A549 (cell line): ENCODE measurements at regions not wholly inside any gene's neighbourhood (a gene's known extent, or its start where the extent isn't known, plus 50 kb on each side); places are given as distances from the start of the nearest gene placed in this dataset.

ENCODE experiments used
- ATAC-seq, 2 experiments: fragments of 200-7000 bp in 1 of 2; fragments of >200 bp in 1 of 2; cut with Nextera tagmentation in 1 of 2; cut with Tn5 transposase in 1 of 2; 3 replicates each; pipeline versions ENCODE4 v1.8.0 to v1.9.1; 2018 to 2020; ENCODE audit warnings: mild to moderate bottlenecking in 1 of 2, moderate library complexity in 1 of 2
- CTCF ChIA-PET: fragments of 300-600 bp; sonication (Branson Sonifier 250); formaldehyde crosslinking; extraction: SDS; loops from one replicate; lab custom pipeline; 2021; ENCODE audit warnings: antibody characterized with exemption, inconsistent platforms; lab: Yijun Ruan, JAX
- POLR2A ChIA-PET: fragments of 350-600 bp; formaldehyde crosslinking; extraction: SDS; loops from one replicate; lab custom pipeline; 2021; ENCODE audit warnings: antibody characterized with exemption, inconsistent platforms; lab: Yijun Ruan, JAX
- DNase-seq, 2 experiments: peaks; one replicate each; pipeline versions ENCODE4 v3.0.0 to v3.0.0-alpha.2; 2011 to 2016; ENCODE audit warnings: low read depth in 1 of 2, low spot score in 1 of 2
- FAIRE-seq: peaks from 2 replicates; lab custom pipeline; 2011; peaks lifted over from hg19 to GRCh38; lab: Jason Lieb, UNC
- H3K27ac ChIP-seq, 2 experiments: fragments of >200 bp; sonication (Bioruptor Twin); formaldehyde crosslinking; 3 replicates each; pipeline ENCODE4 v1.5.1; 2016 to 2017
- H3K4me1 ChIP-seq: fragments of >200 bp; sonication (Bioruptor Twin); formaldehyde crosslinking; 3 replicates; pipeline ENCODE4 v1.6.1; 2016
- H3K4me2 ChIP-seq: fragments of >200 bp; sonication (Bioruptor Twin); formaldehyde crosslinking; 3 replicates; pipeline ENCODE4 v1.6.1; 2016
- H3K4me3 ChIP-seq: fragments of >200 bp; sonication (Bioruptor Twin); formaldehyde crosslinking; 3 replicates; pipeline ENCODE4 v1.5.1; 2016
- H3K9me3 ChIP-seq: fragments of >200 bp; sonication (Bioruptor Twin); formaldehyde crosslinking; 3 replicates; pipeline ENCODE4 v1.6.1; 2016
- ATOH8 ChIP-seq: fragments of 250-450 bp; sonication (Bioruptor Pico); IDR thresholded peaks from 2 replicates; pipeline ENCODE4 v1.5.0; 2020; ENCODE audit warnings: low read depth, mild to moderate bottlenecking, moderate library complexity
- BHLHE40 ChIP-seq: IDR thresholded peaks from 2 replicates; pipeline ENCODE4 v1.6.1; 2012; ENCODE audit warnings: low read depth, low read length, inconsistent platforms
- CBX8 ChIP-seq: fragments of 200-600 bp; sonication (generic); IDR thresholded peaks from 2 replicates; pipeline ENCODE4 v1.6.1; 2016
- CHD2 ChIP-seq: fragments of 150-350 bp; IDR thresholded peaks from 2 replicates; pipeline ENCODE4 v1.6.1; 2014; ENCODE audit warnings: low read length; ENCODE audit not compliant: partially characterized antibody
- CHD4 ChIP-seq: fragments of 200-600 bp; sonication (generic); IDR thresholded peaks from 2 replicates; pipeline ENCODE4 v1.6.1; 2016; ENCODE audit warnings: antibody characterized with exemption, mild to moderate bottlenecking, borderline replicate concordance
- EHF ChIP-seq: fragments of 250-450 bp; sonication (Bioruptor Pico); IDR thresholded peaks from 2 replicates; pipeline ENCODE4 v1.5.0; 2020; ENCODE audit warnings: mild to moderate bottlenecking
- EHMT2 ChIP-seq: fragments of 200-600 bp; sonication (generic); IDR thresholded peaks from 2 replicates; pipeline ENCODE4 v1.6.1; 2016; ENCODE audit warnings: antibody characterized with exemption, low read depth, mild to moderate bottlenecking, moderate library complexity
- FOSL2 ChIP-seq, 2 experiments: fragments of 450-650 bp in 1 of 2; fragments of >200 bp in 1 of 2; sonication (Bioruptor Twin) in 1 of 2; formaldehyde crosslinking; IDR thresholded peaks; 2 replicates each; pipeline versions ENCODE4 v1.5.0 to v1.6.1; 2016 to 2020; ENCODE audit warnings: mild to moderate bottlenecking in 1 of 2, moderate library complexity in 1 of 2
- FOXS1 ChIP-seq: fragments of 250-450 bp; sonication (Bioruptor Pico); IDR thresholded peaks from 2 replicates; pipeline ENCODE4 v1.5.0; 2020; ENCODE audit warnings: mild to moderate bottlenecking, moderate library complexity
- GATA3 ChIP-seq: IDR thresholded peaks from 2 replicates; pipeline ENCODE4 v1.6.1; 2012; ENCODE audit warnings: borderline replicate concordance
- HDAC2 ChIP-seq: fragments of 200-600 bp; sonication (generic); IDR thresholded peaks from 2 replicates; pipeline ENCODE4 v1.6.1; 2016
- HES2 ChIP-seq: fragments of >200 bp; sonication (Bioruptor Twin); formaldehyde crosslinking; IDR thresholded peaks from 2 replicates; pipeline ENCODE4 v1.6.1; 2016
- HOXB5 ChIP-seq: fragments of 250-450 bp; sonication (Bioruptor Pico); IDR thresholded peaks from 2 replicates; pipeline ENCODE4 v1.5.0; 2020; ENCODE audit warnings: mild to moderate bottlenecking, moderate library complexity
- MAFK ChIP-seq: fragments of 450-650 bp; IDR thresholded peaks from 2 replicates; pipeline ENCODE4 v1.6.1; 2014; ENCODE audit not compliant: partially characterized antibody
- MAZ ChIP-seq: fragments of 150-350 bp; IDR thresholded peaks from 2 replicates; pipeline ENCODE4 v1.6.1; 2014; ENCODE audit warnings: antibody characterized with exemption, low read depth, low read length, borderline replicate concordance
- NFE2L2 ChIP-seq: fragments of 150-350 bp; conservative IDR thresholded peaks from 2 replicates; pipeline ENCODE4 v1.6.1; 2014; ENCODE audit warnings: low read length
- NR3C1 ChIP-seq: fragments of >200 bp; sonication (Bioruptor Twin); formaldehyde crosslinking; IDR thresholded peaks from 3 replicates; pipeline ENCODE4 v1.6.1; 2017
- POLR2A ChIP-seq: IDR thresholded peaks from 2 replicates; pipeline ENCODE4 v1.6.1; 2012; ENCODE audit warnings: mild to moderate bottlenecking, low read length
- REST ChIP-seq: fragments of 200-600 bp; sonication (generic); IDR thresholded peaks from 2 replicates; pipeline ENCODE4 v1.6.1; 2016; ENCODE audit warnings: antibody characterized with exemption, mild to moderate bottlenecking, moderate library complexity
- TFCP2L1 ChIP-seq: fragments of 250-450 bp; sonication (Bioruptor Pico); IDR thresholded peaks from 2 replicates; pipeline ENCODE4 v1.5.0; 2021; ENCODE audit warnings: mild to moderate bottlenecking
- ZNF302 ChIP-seq: fragments of 250-450 bp; sonication (Bioruptor Pico); IDR thresholded peaks from 2 replicates; pipeline ENCODE4 v1.9.0; 2021; ENCODE audit warnings: inconsistent platforms, mild to moderate bottlenecking, moderate library complexity
- ZSCAN20 ChIP-seq: fragments of 250-450 bp; sonication (Bioruptor Pico); IDR thresholded peaks from 2 replicates; pipeline ENCODE4 v1.8.0; 2022; ENCODE audit warnings: mild to moderate bottlenecking, moderate library complexity
- WGBS: methylation state at CpG from one replicate; pipeline ENCODE4 v1.1.6; 2017; ENCODE audit errors: missing lambda C conversion rate; 5-methylcytosine and 5-hydroxymethylcytosine counted together
- TF ChIP-seq, protein P1 (sequence below): IDR thresholded peaks from 2 replicates; pipeline ENCODE4 v1.6.1; 2012
- TF ChIP-seq, protein P2 (sequence below): fragments of 450-650 bp; IDR thresholded peaks from 2 replicates; pipeline ENCODE4 v1.6.1; 2014; ENCODE audit warnings: antibody characterized with exemption
- TF ChIP-seq, protein P3 (sequence below): fragments of >200 bp; sonication (Bioruptor Twin); formaldehyde crosslinking; IDR thresholded peaks from 3 replicates; pipeline ENCODE4 v1.6.1; 2016

GRCh38 chr13:40394304-40394985 is 272.0 kb downstream of the FOXO1 start:
- no peak for ATAC-seq
- no peaks in the 10 kb centered on the region for H3K9me3 ChIP-seq
- TF ChIP-seq GATA3, result no peak
- TF ChIP-seq ZSCAN20 (CRISPR knock-in tag), result no peak
- no peak for TF ChIP-seq CHD4
- TF ChIP-seq HES2, result no peak
- TF ChIP-seq, protein P1, sequence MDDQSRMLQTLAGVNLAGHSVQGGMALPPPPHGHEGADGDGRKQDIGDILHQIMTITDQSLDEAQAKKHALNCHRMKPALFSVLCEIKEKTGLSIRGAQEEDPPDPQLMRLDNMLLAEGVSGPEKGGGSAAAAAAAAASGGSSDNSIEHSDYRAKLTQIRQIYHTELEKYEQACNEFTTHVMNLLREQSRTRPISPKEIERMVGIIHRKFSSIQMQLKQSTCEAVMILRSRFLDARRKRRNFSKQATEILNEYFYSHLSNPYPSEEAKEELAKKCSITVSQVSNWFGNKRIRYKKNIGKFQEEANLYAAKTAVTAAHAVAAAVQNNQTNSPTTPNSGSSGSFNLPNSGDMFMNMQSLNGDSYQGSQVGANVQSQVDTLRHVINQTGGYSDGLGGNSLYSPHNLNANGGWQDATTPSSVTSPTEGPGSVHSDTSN, result no peak
- TF ChIP-seq, all 56 proteins: peak for 0
- ChIA-PET POLR2A (no interaction called here), CTCF (no interaction called here)
- 70% methylated on average over 5 of the region's 5 CpGs for WGBS
- Histone ChIP-seq H3K27ac (no peak overlapping the region), H3K4me2 (no peak overlapping the region), H3K4me1 (0 out of 3 replicates have a peak, but pooled peaks cover 1% of the 10 kb centered on the region), H3K4me3 (no peak overlapping the region)
- no peak for DNase-seq
- no peak for FAIRE-seq

DNA sequence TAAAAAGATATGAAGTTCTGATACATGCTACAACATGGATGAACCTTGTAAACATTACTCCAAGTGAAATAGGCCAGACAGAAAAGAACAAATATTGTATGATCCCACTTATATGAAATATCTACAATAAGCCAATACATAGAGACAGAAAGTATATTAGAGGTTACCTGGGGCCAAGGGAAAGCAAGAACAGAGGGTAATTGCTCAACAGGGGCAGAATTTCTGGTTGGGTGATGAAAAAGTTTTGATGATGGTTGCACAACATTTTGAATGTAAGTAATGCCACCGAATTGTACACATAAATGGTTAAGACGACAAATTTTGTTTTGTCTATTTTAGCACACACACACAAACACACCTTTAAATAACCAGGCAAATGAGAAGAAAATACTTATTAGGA is 268.4 kb downstream of the FOXO1 start:
- 86% methylated on average over 2 of the region's 2 CpGs for WGBS
- DNase-seq (no peak), ATAC-seq (no peak), FAIRE-seq (no peak)
- CTCF ChIA-PET, result no interaction called here
- Histone ChIP-seq H3K27ac (no peak overlapping the region), H3K4me3 (no peak overlapping the region), H3K4me1 (peaks cover 18% of the 10 kb centered on the region), H3K4me2 (no peak overlapping the region), H3K9me3 (no peaks in the 10 kb centered on the region)
- no peak for TF ChIP-seq EHMT2
- no peak for TF ChIP-seq POLR2A
- no peak for TF ChIP-seq REST
- no peak for TF ChIP-seq BHLHE40
- no peak for TF ChIP-seq TFCP2L1 (CRISPR knock-in tag)
- TF ChIP-seq ATOH8, result no peak
- TF ChIP-seq FOXS1, result no peak
- no peak for TF ChIP-seq NR3C1
- no peak for TF ChIP-seq ZNF302 (CRISPR knock-in tag)
- TF ChIP-seq, protein P2, sequence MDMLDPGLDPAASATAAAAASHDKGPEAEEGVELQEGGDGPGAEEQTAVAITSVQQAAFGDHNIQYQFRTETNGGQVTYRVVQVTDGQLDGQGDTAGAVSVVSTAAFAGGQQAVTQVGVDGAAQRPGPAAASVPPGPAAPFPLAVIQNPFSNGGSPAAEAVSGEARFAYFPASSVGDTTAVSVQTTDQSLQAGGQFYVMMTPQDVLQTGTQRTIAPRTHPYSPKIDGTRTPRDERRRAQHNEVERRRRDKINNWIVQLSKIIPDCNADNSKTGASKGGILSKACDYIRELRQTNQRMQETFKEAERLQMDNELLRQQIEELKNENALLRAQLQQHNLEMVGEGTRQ, result no peak
- TF ChIP-seq FOSL2 (IDR thresholded peaks at IDR 0.05), result no peak
- no peak for TF ChIP-seq FOSL2 (CRISPR knock-in tag; IDR thresholded peaks at IDR 0.05)
- TF ChIP-seq NFE2L2, result no peak
- TF ChIP-seq EHF, result no peak
- no peak for TF ChIP-seq CBX8
- no peak for TF ChIP-seq HOXB5
- TF ChIP-seq CHD2, result no peak
- no peak for TF ChIP-seq MAZ
- TF ChIP-seq HDAC2, result no peak
- TF ChIP-seq, protein P3, sequence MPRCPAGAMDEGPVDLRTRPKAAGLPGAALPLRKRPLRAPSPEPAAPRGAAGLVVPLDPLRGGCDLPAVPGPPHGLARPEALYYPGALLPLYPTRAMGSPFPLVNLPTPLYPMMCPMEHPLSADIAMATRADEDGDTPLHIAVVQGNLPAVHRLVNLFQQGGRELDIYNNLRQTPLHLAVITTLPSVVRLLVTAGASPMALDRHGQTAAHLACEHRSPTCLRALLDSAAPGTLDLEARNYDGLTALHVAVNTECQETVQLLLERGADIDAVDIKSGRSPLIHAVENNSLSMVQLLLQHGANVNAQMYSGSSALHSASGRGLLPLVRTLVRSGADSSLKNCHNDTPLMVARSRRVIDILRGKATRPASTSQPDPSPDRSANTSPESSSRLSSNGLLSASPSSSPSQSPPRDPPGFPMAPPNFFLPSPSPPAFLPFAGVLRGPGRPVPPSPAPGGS, result no peak
- no peak for TF ChIP-seq MAFK
- POLR2A ChIA-PET, result no interaction called here
